BE2C (cell line): ENCODE measurements at regions not wholly inside any gene's neighbourhood (a gene's known extent, or its start where the extent isn't known, plus 50 kb on each side); places are given as distances from the start of the nearest gene placed in this dataset.

Source experiments
- DNase-seq: peaks from one replicate; pipeline ENCODE4 v3.0.0-alpha.2; 2020
- H3K27me3 ChIP-seq: fragments of 250-450 bp; sonication (Bioruptor Pico); 2 replicates; pipeline ENCODE4 v1.5.1; 2020; ENCODE audit warnings: mild to moderate bottlenecking
- H3K36me3 ChIP-seq: fragments of 250-450 bp; sonication (Bioruptor Pico); 2 replicates; pipeline ENCODE4 v1.5.1; 2020; ENCODE audit warnings: mild to moderate bottlenecking
- H3K4me1 ChIP-seq: fragments of 250-450 bp; sonication (Bioruptor Pico); 2 replicates; pipeline ENCODE4 v1.5.1; 2020
- H3K4me3 ChIP-seq: 2 replicates; pipeline ENCODE4 v1.5.1; 2011; ENCODE audit warnings: low read depth, low read length
- H3K9me3 ChIP-seq: fragments of 250-450 bp; sonication (Bioruptor Pico); 2 replicates; pipeline ENCODE4 v1.5.1; 2020
- TF ChIP-seq, protein P1 (sequence below): IDR thresholded peaks from 2 replicates; pipeline ENCODE4 v1.5.1; 2012; ENCODE audit warnings: mild to moderate bottlenecking, low read depth, low read length

DNA sequence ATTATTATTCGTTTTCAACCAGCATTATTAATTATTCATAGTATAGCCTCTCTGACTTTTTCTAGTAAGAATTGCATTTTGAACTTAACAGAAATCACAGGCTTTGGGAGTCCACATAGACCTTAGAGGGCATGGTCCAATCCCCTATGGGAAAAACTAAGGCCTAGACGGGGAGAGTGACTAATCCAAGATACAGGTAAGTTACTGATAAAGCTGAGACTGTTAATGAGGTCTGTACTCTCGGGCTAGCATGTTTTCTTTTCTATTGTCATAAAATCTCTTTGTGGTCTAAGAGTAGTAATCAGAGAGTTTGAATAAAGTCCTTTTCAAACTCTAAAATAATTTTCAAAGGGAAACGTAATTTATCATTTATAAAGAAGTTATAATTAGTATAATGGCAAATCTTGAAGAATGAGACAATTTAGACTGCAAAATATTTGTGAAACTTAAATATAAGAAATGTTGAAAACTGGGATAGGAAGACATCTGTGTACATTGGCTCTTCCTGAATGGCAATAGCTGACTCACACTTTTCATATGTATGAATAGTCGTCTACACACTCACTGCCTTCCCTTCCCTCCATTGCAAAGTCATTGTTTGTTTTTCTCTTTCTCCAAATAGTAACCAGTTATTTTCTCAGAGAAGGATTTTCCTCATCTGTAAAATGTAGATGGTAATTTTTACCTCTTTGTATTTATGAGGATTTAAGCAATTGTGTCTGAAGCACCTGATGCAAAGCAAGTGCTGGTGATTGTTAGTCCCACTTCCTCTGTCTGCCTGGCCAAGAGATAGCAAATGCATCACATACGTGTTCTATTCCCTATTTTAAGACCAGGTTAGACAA lies 207.9 kb upstream of the CD180 start:
- Histone ChIP-seq H3K36me3 (no peaks in the 10 kb centered on the region), H3K27me3 (no peaks in the 10 kb centered on the region), H3K4me1 (peaks cover 7% of the 10 kb centered on the region), H3K4me3 (no peak overlapping the region), H3K9me3 (no peaks in the 10 kb centered on the region)
- TF ChIP-seq, protein P1, sequence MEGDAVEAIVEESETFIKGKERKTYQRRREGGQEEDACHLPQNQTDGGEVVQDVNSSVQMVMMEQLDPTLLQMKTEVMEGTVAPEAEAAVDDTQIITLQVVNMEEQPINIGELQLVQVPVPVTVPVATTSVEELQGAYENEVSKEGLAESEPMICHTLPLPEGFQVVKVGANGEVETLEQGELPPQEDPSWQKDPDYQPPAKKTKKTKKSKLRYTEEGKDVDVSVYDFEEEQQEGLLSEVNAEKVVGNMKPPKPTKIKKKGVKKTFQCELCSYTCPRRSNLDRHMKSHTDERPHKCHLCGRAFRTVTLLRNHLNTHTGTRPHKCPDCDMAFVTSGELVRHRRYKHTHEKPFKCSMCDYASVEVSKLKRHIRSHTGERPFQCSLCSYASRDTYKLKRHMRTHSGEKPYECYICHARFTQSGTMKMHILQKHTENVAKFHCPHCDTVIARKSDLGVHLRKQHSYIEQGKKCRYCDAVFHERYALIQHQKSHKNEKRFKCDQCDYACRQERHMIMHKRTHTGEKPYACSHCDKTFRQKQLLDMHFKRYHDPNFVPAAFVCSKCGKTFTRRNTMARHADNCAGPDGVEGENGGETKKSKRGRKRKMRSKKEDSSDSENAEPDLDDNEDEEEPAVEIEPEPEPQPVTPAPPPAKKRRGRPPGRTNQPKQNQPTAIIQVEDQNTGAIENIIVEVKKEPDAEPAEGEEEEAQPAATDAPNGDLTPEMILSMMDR: no peak
- no peak for DNase-seq

DNA sequence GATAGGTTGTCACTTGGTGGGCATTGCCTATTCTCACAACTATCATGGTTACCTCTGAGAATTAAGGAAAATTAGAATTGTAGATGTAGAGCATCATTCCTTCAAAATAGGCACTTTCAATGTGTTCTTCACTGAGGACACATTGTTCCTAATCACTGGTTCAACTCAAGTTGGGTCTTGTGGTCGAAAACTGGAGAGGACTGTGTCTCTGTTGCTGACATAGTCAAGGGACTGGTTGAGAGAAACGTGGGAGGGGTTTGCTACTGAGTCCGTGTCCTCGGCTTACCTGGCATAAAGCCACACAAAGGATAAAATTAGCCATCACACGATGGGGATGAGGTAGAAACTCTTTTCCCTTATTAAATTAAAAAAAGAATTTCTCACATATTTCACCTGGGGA lies 205.9 kb upstream of the CD180 start:
- no peaks in the 10 kb centered on the region for H3K27me3 ChIP-seq
- peaks cover 7% of the 10 kb centered on the region for H3K4me1 ChIP-seq
- no peaks in the 10 kb centered on the region for H3K9me3 ChIP-seq
- H3K4me3 ChIP-seq: no peak overlapping the region
- no peaks in the 10 kb centered on the region for H3K36me3 ChIP-seq
- TF ChIP-seq, protein P1: no peak
- DNase-seq: no peak

DNA sequence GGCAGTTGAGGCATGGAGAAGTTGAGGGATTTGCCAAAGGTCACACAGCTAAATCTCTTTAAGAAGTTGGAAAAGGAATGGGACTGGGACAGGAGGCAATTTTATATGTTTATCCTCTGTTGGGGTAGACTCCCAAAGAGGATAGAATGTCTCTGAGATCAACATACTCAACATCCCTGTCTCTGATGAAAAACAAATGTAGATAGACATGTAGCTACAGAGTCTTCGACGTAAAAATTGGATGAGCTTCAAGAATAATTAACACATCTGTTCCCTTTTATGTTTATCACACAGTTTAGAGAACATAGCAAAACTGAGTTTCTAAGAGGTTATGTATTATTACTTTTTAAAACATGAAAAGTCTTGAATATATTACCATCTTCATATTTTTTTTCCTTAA lies 204.6 kb upstream of the CD180 start:
- Histone ChIP-seq H3K4me1 (peaks cover 7% of the 10 kb centered on the region), H3K27me3 (no peaks in the 10 kb centered on the region), H3K9me3 (no peaks in the 10 kb centered on the region), H3K4me3 (no peak overlapping the region), H3K36me3 (no peaks in the 10 kb centered on the region)
- TF ChIP-seq, protein P1: no peak
- no peak for DNase-seq

DNA sequence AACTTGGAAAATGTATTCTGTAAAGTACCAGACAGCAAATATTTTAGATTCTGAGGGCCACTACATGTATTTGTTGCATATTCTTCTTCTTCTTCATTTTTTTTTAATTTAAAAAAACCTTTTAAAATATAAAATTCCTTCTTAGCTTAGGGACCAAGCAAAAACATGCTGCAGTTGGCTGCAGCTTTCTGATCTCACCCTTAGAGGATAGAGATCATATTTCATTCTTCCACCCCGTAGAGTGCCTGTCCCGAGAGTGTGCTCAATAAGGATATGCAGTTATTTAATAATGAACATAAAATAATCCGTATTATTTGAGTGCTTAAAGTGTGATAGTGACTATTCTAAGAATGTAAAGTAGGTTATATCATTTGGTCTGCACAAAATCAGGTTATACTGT lies 204.2 kb upstream of the CD180 start:
- TF ChIP-seq, protein P1: no peak
- no peak for DNase-seq
- no peaks in the 10 kb centered on the region for H3K36me3 ChIP-seq
- H3K9me3 ChIP-seq: no peaks in the 10 kb centered on the region
- no peak overlapping the region for H3K4me3 ChIP-seq
- H3K27me3 ChIP-seq: no peaks in the 10 kb centered on the region
- H3K4me1 ChIP-seq: peaks cover 7% of the 10 kb centered on the region

DNA sequence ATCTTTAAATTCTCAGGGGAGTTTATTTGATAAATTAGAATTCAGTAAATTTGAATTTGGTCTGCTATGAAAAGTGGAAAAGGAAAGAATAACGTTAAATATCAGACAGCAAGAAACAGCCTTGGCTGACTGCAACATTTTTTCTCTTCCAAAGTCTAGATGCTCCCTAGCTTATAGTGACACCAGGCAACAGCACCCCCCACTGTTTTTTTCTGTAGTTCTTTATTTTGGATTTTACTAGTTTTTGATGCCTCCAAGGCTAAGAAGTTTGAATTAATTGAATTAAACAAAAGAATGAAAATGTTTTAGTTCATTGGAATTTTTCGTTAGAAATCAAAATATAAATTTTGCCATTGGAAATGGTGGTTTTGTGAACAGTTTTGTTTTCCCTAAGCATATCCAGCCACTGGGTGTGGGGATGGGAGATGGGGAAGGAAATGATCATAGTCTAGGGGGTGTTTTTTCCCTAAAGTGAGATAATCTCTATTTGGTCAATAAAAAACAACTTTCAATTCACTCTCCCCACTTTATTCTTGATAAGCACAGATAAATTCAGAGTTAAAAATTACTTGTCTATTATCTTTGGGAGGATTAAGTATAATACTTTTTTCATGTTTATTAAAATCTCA lies 199.3 kb upstream of the CD180 start:
- no peak for DNase-seq
- TF ChIP-seq, protein P1: peak; percentile 27
- Histone ChIP-seq H3K4me1 (peaks cover 16% of the 10 kb centered on the region), H3K9me3 (no peaks in the 10 kb centered on the region), H3K36me3 (no peaks in the 10 kb centered on the region), H3K27me3 (no peaks in the 10 kb centered on the region), H3K4me3 (no peak overlapping the region)

DNA sequence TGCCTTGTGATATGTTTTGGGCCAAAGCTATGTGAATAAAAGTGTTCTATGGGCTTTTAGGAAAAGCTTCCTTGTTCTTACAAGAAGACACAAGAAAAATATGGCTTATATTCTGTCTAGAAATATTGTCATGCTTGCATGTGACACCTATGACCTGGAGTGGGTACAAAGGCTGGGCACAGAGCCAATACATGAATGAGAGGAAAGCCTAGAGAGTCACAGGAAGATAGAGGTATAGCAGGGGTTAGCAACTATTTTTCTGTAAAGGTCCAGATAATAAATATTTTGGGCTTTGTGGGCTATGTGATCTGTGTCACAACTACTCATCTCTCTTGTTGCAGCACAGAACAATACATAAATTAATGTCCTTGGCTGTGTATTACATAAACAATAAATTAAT lies 196.6 kb upstream of the CD180 start:
- peak; percentile 10 for DNase-seq
- H3K27me3 ChIP-seq: no peaks in the 10 kb centered on the region
- no peaks in the 10 kb centered on the region for H3K9me3 ChIP-seq
- H3K4me1 ChIP-seq: peaks cover 18% of the 10 kb centered on the region
- TF ChIP-seq, protein P1: no peak
- no peaks in the 10 kb centered on the region for H3K36me3 ChIP-seq
- H3K4me3 ChIP-seq: no peak overlapping the region
